NT2/D1 (cell line): ENCODE measurements at regions not wholly inside any gene's neighbourhood (a gene's known extent, or its start where the extent isn't known, plus 50 kb on each side); places are given as distances from the start of the nearest gene placed in this dataset.

Experiments used
- SUZ12 ChIP-seq: IDR thresholded peaks from 2 replicates; pipeline ENCODE4 v1.6.1; 2011; ENCODE audit not compliant: insufficient read length, insufficient read depth; ENCODE audit errors: extremely low read depth
- YY1 ChIP-seq: IDR thresholded peaks from 2 replicates; pipeline ENCODE4 v1.6.1; 2011; ENCODE audit not compliant: insufficient read length, insufficient read depth

DNA sequence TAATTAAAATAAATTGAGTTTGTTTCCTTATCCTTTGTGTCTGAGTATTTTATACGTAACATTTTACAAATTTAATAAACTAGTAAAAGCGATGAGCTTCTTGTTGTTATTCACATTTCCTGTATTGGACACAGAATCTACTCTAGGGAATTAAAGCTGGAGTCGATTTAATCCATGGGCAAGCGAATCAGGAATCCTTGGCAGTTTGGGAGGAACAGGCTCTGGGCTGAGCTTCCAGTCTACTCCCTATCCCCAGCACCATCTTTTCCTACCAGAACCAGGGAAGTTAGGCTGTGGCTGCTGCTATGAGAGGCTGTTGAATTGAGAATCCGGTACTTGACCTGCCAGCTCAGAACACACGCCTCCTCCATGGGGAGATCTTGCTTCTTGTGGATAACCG is 437.3 kb upstream of the TPM1 start:
- no peak for TF ChIP-seq YY1
- TF ChIP-seq SUZ12: no peak
